ENCODE measurements at regions not wholly inside any gene's neighbourhood (a gene's known extent, or its start where the extent isn't known, plus 50 kb on each side); places are given as distances from the start of the nearest gene placed in this dataset.
"Not testable (repeated sequence)": the region's sequence is repeated elsewhere in the genome, so short reads cannot be mapped to it uniquely, and the experiment has no call there.

GRCh38 chr21:6363591-6363990 is 4157.8 kb upstream of the TPTE start:
- H3K27me3 ChIP-seq; H3K27ac ChIP-seq; intact Hi-C loops (cut with DNase I); ATAC-seq; H3K4me1 ChIP-seq; FAIRE-seq; DNase-seq; H3K4me3 ChIP-seq; H3K36me3 ChIP-seq; H3K9me3 ChIP-seq: not testable (repeated sequence)
- WGBS, 2 donors, result no CpG with 5 or more reads among the region's 1 CpG

GRCh38 chr21:6368824-6369223 is 4152.6 kb upstream of the TPTE start:
- FAIRE-seq; H3K4me1 ChIP-seq; H3K27me3 ChIP-seq; ATAC-seq; intact Hi-C loops (cut with DNase I); H3K9me3 ChIP-seq; H3K36me3 ChIP-seq: not testable (repeated sequence)
- Histone ChIP-seq H3K4me3 (peak overlapping the region in 2 of 4 donors; percentile 8 to 31), H3K27ac (peak overlapping the region; percentile 31 to 85 (median 63))
- peak in 5 of 6 donors; percentile 5 to 61 (median 31) for DNase-seq
- 2 to 4% methylated on average over 2 to 7 of the region's 7 CpGs for WGBS, 2 donors

- H3K4me1 ChIP-seq; FAIRE-seq; H3K36me3 ChIP-seq; intact Hi-C loops (cut with DNase I); H3K9me3 ChIP-seq; ATAC-seq; H3K4me3 ChIP-seq; H3K27me3 ChIP-seq; H3K27ac ChIP-seq: not testable (repeated sequence)
- DNase-seq, result peak in 2 of 6 donors; percentile 5 to 7
- WGBS, 2 donors, result no CpG with 5 or more reads among the region's 3 CpGs
Observed at GRCh38 chr21:6373253-6373652, 4148.1 kb upstream of the TPTE start.

GRCh38 chr21:6374232-6374631 is 4147.2 kb upstream of the TPTE start:
- H3K9me3 ChIP-seq; H3K27ac ChIP-seq; intact Hi-C loops (cut with DNase I); H3K27me3 ChIP-seq; H3K4me3 ChIP-seq; ATAC-seq; H3K4me1 ChIP-seq; H3K36me3 ChIP-seq; FAIRE-seq: not testable (repeated sequence)
- peak; percentile 21 to 81 (median 66) for DNase-seq
- 21 to 26% methylated on average over 12 of the region's 12 CpGs for WGBS, 2 donors
- peak in 1 of 4 donors; percentile 20 for TF ChIP-seq CTCF (IDR thresholded peaks at IDR 0.05)

- H3K27ac ChIP-seq; intact Hi-C loops (cut with DNase I); ATAC-seq; H3K27me3 ChIP-seq; H3K36me3 ChIP-seq; H3K4me1 ChIP-seq; H3K9me3 ChIP-seq; FAIRE-seq; H3K4me3 ChIP-seq: not testable (repeated sequence)
- WGBS, 2 donors, result 70 to 76% methylated on average over 4 of the region's 4 CpGs
- DNase-seq, result peak; percentile 4 to 35 (median 13)
Observed at GRCh38 chr21:6374926-6375325, 4146.5 kb upstream of the TPTE start.

GRCh38 chr21:6375776-6376175 is 4145.6 kb upstream of the TPTE start:
- H3K9me3 ChIP-seq; ATAC-seq; H3K4me1 ChIP-seq; FAIRE-seq; H3K27ac ChIP-seq; intact Hi-C loops (cut with DNase I); H3K4me3 ChIP-seq; H3K27me3 ChIP-seq; H3K36me3 ChIP-seq: not testable (repeated sequence)
- 61 to 62% methylated on average over 3 to 4 of the region's 5 CpGs for WGBS, 2 donors
- peak in 2 of 6 donors; percentile 7 to 13 for DNase-seq

- FAIRE-seq; ATAC-seq; H3K9me3 ChIP-seq; intact Hi-C loops (cut with DNase I); H3K4me1 ChIP-seq; H3K4me3 ChIP-seq; H3K27ac ChIP-seq; H3K36me3 ChIP-seq; H3K27me3 ChIP-seq: not testable (repeated sequence)
- WGBS, 2 donors, result 70 to 72% methylated on average over 9 of the region's 9 CpGs
- peak in 4 of 6 donors; percentile 5 to 16 (median 9) for DNase-seq
Observed at GRCh38 chr21:6376321-6377070, 4144.9 kb upstream of the TPTE start.

All from pancreas (tissue), 10 donors.